GM21576 (cell line): ENCODE measurements at regions not wholly inside any gene's neighbourhood (a gene's known extent, or its start where the extent isn't known, plus 50 kb on each side); places are given as distances from the start of the nearest gene placed in this dataset.
A peak's percentile ranks its signal among the peaks of the same experiment; 100 is the strongest.

Experiments
- ATAC-seq: cut with Tn5 transposase; IDR thresholded peaks from one replicate; pipeline ENCODE4 v1.9.1; 2021; ENCODE audit warnings: mild to moderate bottlenecking, moderate library complexity; ENCODE audit not compliant: unreplicated experiment

DNA sequence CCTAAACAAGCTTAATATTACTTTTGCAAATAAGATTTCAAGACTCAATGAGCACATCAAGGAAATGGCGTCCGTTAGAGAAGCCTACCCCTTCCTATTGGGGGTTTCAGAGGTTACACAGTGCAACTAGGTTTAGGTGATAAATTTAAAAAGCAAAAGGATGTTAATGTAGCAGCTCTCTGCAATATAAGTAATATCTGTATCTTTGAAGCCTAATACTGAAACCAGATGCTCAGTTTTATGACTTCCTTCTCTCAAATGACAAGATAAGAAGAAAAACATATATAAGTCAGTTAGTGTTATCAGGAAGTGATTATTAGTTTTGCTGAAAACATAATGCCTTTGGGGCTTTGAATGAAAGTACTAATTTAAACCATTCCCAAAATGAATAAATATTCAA lies 54.3 kb upstream of the MED13 start:
- peak; percentile 78 for ATAC-seq
